IMR-90 (cell line): ENCODE measurements at regions not wholly inside any gene's neighbourhood (a gene's known extent, or its start where the extent isn't known, plus 50 kb on each side); places are given as distances from the start of the nearest gene placed in this dataset.
"Not testable (repeated sequence)": the region's sequence is repeated elsewhere in the genome, so short reads cannot be mapped to it uniquely, and the experiment has no call there.

Source experiments
- ATAC-seq: fragments of 200-7000 bp; cut with Tn5 transposase; 2 replicates; pipeline ENCODE4 v1.9.1; 2020; ENCODE audit warnings: low read depth, mild to moderate bottlenecking, moderate library complexity
- BruUV-seq: library from RNA; stranded (reverse); fragments of 400-500 nt; replicated peaks from 2 replicates; lab custom pipeline; 2021; lab: Mats Ljungman, UMichigan
- CTCF ChIA-PET: fragments of 300-600 bp; formaldehyde crosslinking; extraction: SDS; loops from one replicate; lab custom pipeline; 2021; ENCODE audit warnings: antibody characterized with exemption; lab: Yijun Ruan, JAX
- POLR2A ChIA-PET: fragments of 300-600 bp; sonication (Branson Sonifier 250); formaldehyde crosslinking; loops from one replicate; lab custom pipeline; 2022; ENCODE audit warnings: antibody characterized with exemption; ENCODE audit not compliant: unreplicated experiment; lab: Charles Lee
- DNase-seq: peaks from one replicate; pipeline ENCODE4 v3.0.0; 2013
- H2AFZ ChIP-seq: replicated peaks from 2 replicates; pipeline ENCODE3; 2013; ENCODE audit warnings: low read length, mild to moderate bottlenecking; ENCODE audit not compliant: poor library complexity
- H2AK5ac ChIP-seq: 2 replicates; pipeline ENCODE4 v1.6.1; 2013; ENCODE audit warnings: low read depth, low read length, inconsistent platforms
- H2AK9ac ChIP-seq: replicated peaks from 2 replicates; pipeline ENCODE3; 2013; ENCODE audit warnings: mild to moderate bottlenecking, low read depth, low read length, moderate library complexity; ENCODE audit not compliant: poor library complexity
- H2BK120ac ChIP-seq: 2 replicates; pipeline ENCODE4 v1.6.1; 2013; ENCODE audit warnings: low read depth, low read length, inconsistent platforms
- H2BK15ac ChIP-seq: 3 replicates; pipeline ENCODE4 v1.6.1; 2013; ENCODE audit warnings: low read depth, low read length, inconsistent platforms
- H2BK20ac ChIP-seq: 2 replicates; pipeline ENCODE4 v1.6.1; 2013; ENCODE audit warnings: low read depth, mild to moderate bottlenecking, inconsistent platforms, low read length, moderate library complexity
- H2BK5ac ChIP-seq: 2 replicates; pipeline ENCODE4 v1.6.1; 2013; ENCODE audit warnings: mild to moderate bottlenecking, low read depth, low read length, inconsistent platforms; ENCODE audit not compliant: poor library complexity, severe bottlenecking
- H3K14ac ChIP-seq: replicated peaks from 2 replicates; pipeline ENCODE4 v1.6.1; 2013; ENCODE audit warnings: low read depth, low read length, inconsistent platforms
- H3K18ac ChIP-seq: 2 replicates; pipeline ENCODE4 v1.6.1; 2013; ENCODE audit warnings: low read depth, low read length, control low read depth
- H3K23ac ChIP-seq: 2 replicates; pipeline ENCODE4 v1.6.1; 2013; ENCODE audit warnings: low read depth, low read length, inconsistent platforms
- H3K27ac ChIP-seq: 2 replicates; pipeline ENCODE4 v1.5.1; 2013; ENCODE audit warnings: mild to moderate bottlenecking, control low read depth, low read length; ENCODE audit not compliant: insufficient read depth
- H3K27me3 ChIP-seq: 2 replicates; pipeline ENCODE4 v1.6.1; 2013; ENCODE audit warnings: low read length; ENCODE audit not compliant: control insufficient read depth, insufficient read depth
- H3K36me3 ChIP-seq: 2 replicates; pipeline ENCODE4 v1.6.1; 2013; ENCODE audit warnings: low read length, mixed read lengths; ENCODE audit not compliant: control insufficient read depth, insufficient read depth
- H3K4ac ChIP-seq: 2 replicates; pipeline ENCODE4 v1.6.1; 2013; ENCODE audit warnings: low read depth, low read length, inconsistent platforms
- H3K4me1 ChIP-seq: 2 replicates; pipeline ENCODE4 v1.6.1; 2013; ENCODE audit warnings: low read length, mixed read lengths; ENCODE audit not compliant: control insufficient read depth, insufficient read depth
- H3K4me2 ChIP-seq: 2 replicates; pipeline ENCODE4 v1.6.1; 2013; ENCODE audit warnings: low read depth, mild to moderate bottlenecking, control low read depth, low read length, moderate library complexity
- H3K4me3 ChIP-seq: 2 replicates; pipeline ENCODE4 v1.5.1; 2013; ENCODE audit warnings: low read depth, mild to moderate bottlenecking, control low read depth, low read length, moderate library complexity; ENCODE audit not compliant: insufficient read depth
- H3K56ac ChIP-seq: 2 replicates; pipeline ENCODE4 v1.6.1; 2013; ENCODE audit warnings: low read length, inconsistent platforms; ENCODE audit not compliant: insufficient read depth; ENCODE audit errors: extremely low read depth
- H3K79me1 ChIP-seq, 2 experiments: 2 replicates each; pipeline ENCODE4 v1.6.1; 2013; ENCODE audit warnings: low read length in 2 of 2, inconsistent platforms in 1 of 2, low read depth in 1 of 2
- H3K9ac ChIP-seq: 2 replicates; pipeline ENCODE4 v1.6.1; 2013; ENCODE audit warnings: low read depth, low read length, control low read depth
- H3K9me1 ChIP-seq: 2 replicates; pipeline ENCODE4 v1.6.1; 2013; ENCODE audit warnings: low read length, inconsistent platforms; ENCODE audit not compliant: insufficient read depth
- H3K9me3 ChIP-seq: 2 replicates; pipeline ENCODE4 v1.6.1; 2013; ENCODE audit warnings: low read length; ENCODE audit not compliant: control insufficient read depth, insufficient read depth
- H4K20me1 ChIP-seq: 2 replicates; pipeline ENCODE4 v1.6.1; 2013; ENCODE audit warnings: low read length, inconsistent platforms; ENCODE audit not compliant: insufficient read depth
- H4K5ac ChIP-seq: 2 replicates; pipeline ENCODE4 v1.6.1; 2013; ENCODE audit warnings: mild to moderate bottlenecking, low read depth, low read length, control low read depth
- H4K8ac ChIP-seq, 2 experiments: 2 replicates each; pipeline ENCODE4 v1.6.1; 2013; ENCODE audit warnings: low read depth in 2 of 2, low read length in 2 of 2, control low read depth in 1 of 2, inconsistent platforms in 1 of 2
- H4K91ac ChIP-seq: 2 replicates; pipeline ENCODE4 v1.6.1; 2013; ENCODE audit warnings: low read depth, low read length, inconsistent platforms; ENCODE audit not compliant: insufficient read depth
- WGBS, 2 experiments: methylation state at CpG; one replicate each; pipeline versions ENCODE4 v1.1.5 to v1.1.7; 2013; ENCODE audit warnings: missing lambda C conversion rate in 2 of 2; ENCODE audit not compliant: insufficient read length in 1 of 2; ENCODE audit errors: extremely low coverage in 2 of 2; 5-methylcytosine and 5-hydroxymethylcytosine counted together
- dilution Hi-C: fragments of 300-500 bp; cut with HindIII; formaldehyde crosslinking; loops from one replicate; pipeline ENCODE4 v1.14.3; 2018; ENCODE audit warnings: low sequenced_read_pairs; ENCODE audit not compliant: unreplicated experiment
- in situ Hi-C: fragments of 300-500 bp; cut with MboI; formaldehyde crosslinking; loops from 3 replicates; pipeline ENCODE4 v1.14.3; 2019; ENCODE audit warnings: low sequenced_read_pairs, inconsistent platforms, mixed read lengths
- intact Hi-C: fragments of 100-400 bp; cut with micrococcal nuclease; formaldehyde crosslinking; loops from 2 replicates; pipeline ENCODE4 v1.10.0; 2022

DNA sequence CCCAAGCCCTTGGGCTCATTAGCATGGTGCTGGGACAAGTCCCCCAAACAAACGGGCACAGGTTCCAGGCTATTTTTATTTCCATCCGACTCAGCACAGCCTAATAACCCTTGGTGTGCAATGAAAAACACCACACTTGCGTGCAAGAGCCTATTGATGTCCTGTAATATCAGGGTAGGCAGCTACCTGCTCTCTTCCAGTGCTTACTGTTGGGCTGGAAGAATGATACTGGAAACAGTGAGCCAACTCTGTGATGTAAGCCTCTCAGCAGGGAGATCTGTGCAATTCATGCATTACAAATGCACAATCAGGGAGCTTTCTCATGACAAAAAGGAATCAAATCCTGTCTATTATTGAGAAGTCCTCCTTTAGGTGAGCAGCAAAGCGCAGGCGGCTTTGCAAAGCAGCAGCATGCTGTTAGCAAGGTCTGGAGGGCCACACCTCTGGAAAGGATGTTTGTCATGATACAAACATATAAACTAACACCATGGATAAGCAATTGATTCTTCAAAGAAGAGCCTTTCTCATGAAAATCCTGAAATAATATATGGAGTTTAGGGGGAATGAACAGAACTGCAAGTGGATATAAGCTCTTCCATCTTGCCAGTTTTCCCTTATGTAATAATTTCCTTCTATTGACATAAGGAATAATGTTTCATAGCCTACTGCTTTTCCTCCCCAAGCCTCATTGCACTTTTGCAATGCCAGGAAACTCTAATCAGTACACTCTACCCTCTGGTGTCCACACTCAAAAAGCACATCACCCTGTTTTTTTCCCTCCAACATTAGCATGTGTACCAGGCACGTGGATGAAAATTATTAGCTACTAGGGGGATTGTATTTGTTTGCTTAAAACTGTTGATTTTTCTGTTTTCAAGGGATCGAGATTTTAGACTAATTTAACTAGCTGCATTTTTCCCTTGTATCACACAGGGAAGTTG lies 151.1 kb downstream of the ATP6V0E2 start:
- in situ Hi-C loops, H3K79me1 ChIP-seq, H3K14ac ChIP-seq, ATAC-seq, H3K36me3 ChIP-seq, H3K23ac ChIP-seq, H2AK5ac ChIP-seq, H4K8ac ChIP-seq, H3K9me3 ChIP-seq, H3K18ac ChIP-seq, H2BK120ac ChIP-seq, H4K20me1 ChIP-seq, H3K4me1 ChIP-seq, H3K27ac ChIP-seq, H3K4ac ChIP-seq, H3K4me2 ChIP-seq, H3K9ac ChIP-seq, CTCF ChIA-PET, POLR2A ChIA-PET, H3K27me3 ChIP-seq, H4K91ac ChIP-seq, H2BK20ac ChIP-seq, H2AK9ac ChIP-seq, DNase-seq, H2AFZ ChIP-seq, intact Hi-C loops, H3K56ac ChIP-seq, H3K4me3 ChIP-seq, H2BK5ac ChIP-seq, H2BK15ac ChIP-seq, H4K5ac ChIP-seq, dilution Hi-C loops, BruUV-seq, H3K9me1 ChIP-seq: not testable (repeated sequence)
- WGBS, 2 experiments, result no CpG with 5 or more reads among the region's 7 CpGs

DNA sequence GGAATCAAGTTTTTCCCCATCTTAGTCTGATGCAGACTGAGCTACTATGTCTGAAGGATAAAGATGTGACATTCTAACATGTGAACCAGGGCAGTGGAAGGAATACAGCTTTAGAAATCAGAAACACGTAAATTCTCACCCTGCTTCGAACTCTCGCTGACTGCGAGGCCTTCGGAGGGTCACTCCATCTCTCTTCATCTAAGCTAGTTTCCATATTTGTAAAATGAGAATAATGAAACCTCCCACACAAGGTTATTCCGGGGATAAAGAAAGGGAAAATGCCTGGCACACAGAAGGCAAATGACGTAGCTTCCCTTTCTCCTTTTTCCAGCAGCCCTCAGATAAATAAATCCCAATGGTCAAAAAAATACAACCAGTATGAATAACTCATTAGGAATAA lies 152.0 kb downstream of the ATP6V0E2 start:
- H3K9me3 ChIP-seq, H2BK15ac ChIP-seq, ATAC-seq, H2BK20ac ChIP-seq, H3K4me2 ChIP-seq, H2AK5ac ChIP-seq, H3K36me3 ChIP-seq, H3K23ac ChIP-seq, H4K8ac ChIP-seq, H3K14ac ChIP-seq, CTCF ChIA-PET, POLR2A ChIA-PET, H3K4me1 ChIP-seq, intact Hi-C loops, in situ Hi-C loops, H4K91ac ChIP-seq, H3K27me3 ChIP-seq, H3K4ac ChIP-seq, dilution Hi-C loops, H2BK120ac ChIP-seq, H3K9me1 ChIP-seq, H3K27ac ChIP-seq, H4K5ac ChIP-seq, BruUV-seq, H3K4me3 ChIP-seq, H2BK5ac ChIP-seq, H3K79me1 ChIP-seq, H4K20me1 ChIP-seq, H3K9ac ChIP-seq, H2AFZ ChIP-seq, DNase-seq, H3K18ac ChIP-seq, H2AK9ac ChIP-seq, H3K56ac ChIP-seq: not testable (repeated sequence)
- WGBS, 2 experiments, result no CpG with 5 or more reads among the region's 7 CpGs
